ENCODE measurements at regions not wholly inside any gene's neighbourhood (a gene's known extent, or its start where the extent isn't known, plus 50 kb on each side); places are given as distances from the start of the nearest gene placed in this dataset.

DNA sequence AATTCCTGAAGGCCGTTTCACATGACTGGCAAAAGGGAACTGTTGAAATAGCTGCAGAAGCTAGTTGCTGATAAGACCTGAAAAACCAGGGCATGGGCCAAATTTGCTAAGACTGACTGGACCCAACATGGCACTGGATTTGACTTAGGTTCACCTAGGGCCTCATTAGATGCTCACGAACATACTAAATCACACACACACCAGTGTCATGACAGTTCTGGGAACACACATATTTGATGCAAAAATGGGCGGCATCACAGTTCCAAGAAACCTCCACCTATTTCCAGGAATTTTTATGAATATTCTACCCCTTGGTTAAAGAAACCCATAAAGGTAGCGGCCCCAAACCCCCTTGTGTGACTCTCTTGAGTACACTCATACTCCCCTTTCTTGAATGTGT lies 99.6 kb upstream of the OBI1 start:
- Histone ChIP-seq H3K9me3 (ENCODE audit: low read depth, low read length) (no peaks in the 10 kb centered on the region), H3K36me3 (ENCODE audit: insufficient read depth, low read length) (no peaks in the 10 kb centered on the region), H3K9ac (ENCODE audit: insufficient read length) (no peak overlapping the region), H3K27ac (no peak overlapping the region), H3K4me3 (no peak overlapping the region)
- DNase-seq (ENCODE audit: low read depth, low spot score), result no peak
- no peak for TF ChIP-seq FOXP2 (optimal IDR thresholded peaks at IDR 0.05; ENCODE audit: control extremely low read depth, extremely low read length, insufficient read depth)
- no peak for TF ChIP-seq POLR2AphosphoS5 (IDR thresholded peaks at IDR 0.05; ENCODE audit: borderline replicate concordance, low read depth, low read length)
- TF ChIP-seq EZH2 (IDR thresholded peaks at IDR 0.05), result no peak

- Histone ChIP-seq H3K4me3 (no peak overlapping the region), H3K27ac (no peak overlapping the region)
- TF ChIP-seq POLR2AphosphoS5 (IDR thresholded peaks at IDR 0.05; ENCODE audit: borderline replicate concordance, low read depth, low read length), result no peak
- no peak for TF ChIP-seq EZH2 (IDR thresholded peaks at IDR 0.05)
- no peak for TF ChIP-seq FOXP2 (optimal IDR thresholded peaks at IDR 0.05; ENCODE audit: control extremely low read depth, extremely low read length, insufficient read depth)
Observed at GRCh38 chr13:78753435-78753834, 94.5 kb upstream of the OBI1 start.

DNA sequence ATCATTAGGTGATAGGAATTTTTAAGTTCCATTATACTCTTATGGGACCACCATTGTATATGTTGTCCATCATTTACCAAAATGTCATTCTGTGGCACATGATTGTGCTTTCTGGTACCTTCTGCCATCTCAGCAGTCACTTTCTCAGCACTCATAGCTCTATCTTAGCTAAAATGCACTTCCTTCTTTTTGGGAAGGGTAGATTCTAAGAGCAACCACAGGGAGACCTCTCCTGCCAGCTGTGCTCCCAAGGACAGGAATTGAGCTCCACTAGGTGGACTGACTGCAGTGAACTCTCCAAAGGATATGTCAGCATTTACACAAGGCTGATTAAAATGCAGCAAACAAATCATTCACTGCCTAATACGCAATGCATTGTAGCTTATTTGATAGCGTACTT lies 91.8 kb upstream of the OBI1 start:
- Histone ChIP-seq H3K4me3 (no peak overlapping the region), H3K9ac (ENCODE audit: insufficient read length) (no peak overlapping the region), H3K36me3 (ENCODE audit: insufficient read depth, low read length) (no peaks in the 10 kb centered on the region), H3K27ac (no peak overlapping the region), H3K9me3 (ENCODE audit: low read depth, low read length) (no peaks in the 10 kb centered on the region)
- no peak for TF ChIP-seq POLR2AphosphoS5 (IDR thresholded peaks at IDR 0.05; ENCODE audit: borderline replicate concordance, low read depth, low read length)
- no peak for TF ChIP-seq FOXP2 (optimal IDR thresholded peaks at IDR 0.05; ENCODE audit: control extremely low read depth, extremely low read length, insufficient read depth)
- TF ChIP-seq EZH2 (IDR thresholded peaks at IDR 0.05), result no peak
- no peak for DNase-seq (ENCODE audit: low read depth, low spot score)

More at GRCh38 chr13:78753435-78753834, 94.5 kb upstream of the OBI1 start:
- no peak overlapping the region for H3K9ac ChIP-seq (ENCODE audit: insufficient read length)
- no peak for DNase-seq (ENCODE audit: low read depth, low spot score)
- no peaks in the 10 kb centered on the region for H3K36me3 ChIP-seq (ENCODE audit: insufficient read depth, low read length)
- H3K9me3 ChIP-seq (ENCODE audit: low read depth, low read length), result no peaks in the 10 kb centered on the region

DNA sequence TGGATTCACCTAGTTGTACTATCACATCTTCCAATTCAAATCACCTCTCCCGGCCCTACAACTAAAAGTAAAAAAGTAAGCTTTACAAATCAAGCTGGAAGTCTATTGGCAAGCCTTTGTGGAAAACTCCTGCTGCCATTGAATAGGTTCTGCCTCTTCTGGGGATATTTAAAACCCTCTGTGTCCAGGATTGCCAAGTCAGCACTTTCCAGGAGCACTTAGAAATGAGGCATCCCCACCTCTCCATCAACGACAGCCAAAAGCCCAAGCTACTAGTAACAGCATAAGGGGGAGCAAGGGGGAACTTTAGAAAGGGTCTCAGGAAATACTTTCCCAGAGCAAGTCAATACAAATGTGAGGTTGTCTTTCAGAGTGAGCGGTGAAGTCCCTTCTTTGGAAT lies 85.0 kb upstream of the OBI1 start:
- H3K27ac ChIP-seq, result no peak overlapping the region
- no peak for DNase-seq (ENCODE audit: low read depth, low spot score)
- TF ChIP-seq EZH2 (IDR thresholded peaks at IDR 0.05), result no peak
- no peak for TF ChIP-seq POLR2AphosphoS5 (IDR thresholded peaks at IDR 0.05; ENCODE audit: borderline replicate concordance, low read depth, low read length)
- no peak for TF ChIP-seq FOXP2 (optimal IDR thresholded peaks at IDR 0.05; ENCODE audit: control extremely low read depth, extremely low read length, insufficient read depth)
- no peaks in the 10 kb centered on the region for H3K9me3 ChIP-seq (ENCODE audit: low read depth, low read length)
- no peak overlapping the region for H3K9ac ChIP-seq (ENCODE audit: insufficient read length)
- H3K36me3 ChIP-seq (ENCODE audit: insufficient read depth, low read length), result no peaks in the 10 kb centered on the region
- no peak overlapping the region for H3K4me3 ChIP-seq

DNA sequence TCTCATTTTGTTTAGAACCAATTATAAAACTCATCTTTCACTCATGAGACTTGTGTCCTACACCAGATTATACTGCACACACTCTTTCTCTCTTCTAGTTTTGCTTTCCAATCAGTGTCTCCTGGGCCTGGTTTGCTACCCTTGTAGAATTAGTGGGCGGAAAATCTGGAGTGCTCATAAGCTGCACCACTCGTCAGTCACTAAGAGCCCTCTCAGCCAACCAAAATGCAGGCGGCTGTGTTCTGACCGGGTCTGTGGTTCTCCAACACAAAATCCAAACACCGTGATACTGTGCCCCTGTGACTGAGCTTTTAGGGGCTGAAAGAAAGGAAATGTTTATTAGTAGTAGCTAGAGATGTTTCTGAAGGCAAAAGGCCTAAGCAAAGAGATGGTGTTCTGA lies 83.7 kb upstream of the OBI1 start:
- TF ChIP-seq FOXP2 (optimal IDR thresholded peaks at IDR 0.05; ENCODE audit: control extremely low read depth, extremely low read length, insufficient read depth), result no peak
- TF ChIP-seq EZH2 (IDR thresholded peaks at IDR 0.05), result no peak
- TF ChIP-seq POLR2AphosphoS5 (IDR thresholded peaks at IDR 0.05; ENCODE audit: borderline replicate concordance, low read depth, low read length), result no peak
- DNase-seq (ENCODE audit: low read depth, low spot score), result no peak
- no peaks in the 10 kb centered on the region for H3K36me3 ChIP-seq (ENCODE audit: insufficient read depth, low read length)
- H3K9me3 ChIP-seq (ENCODE audit: low read depth, low read length), result no peaks in the 10 kb centered on the region
- H3K4me3 ChIP-seq, result no peak overlapping the region
- no peak overlapping the region for H3K27ac ChIP-seq
- H3K9ac ChIP-seq (ENCODE audit: insufficient read length), result no peak overlapping the region

DNA sequence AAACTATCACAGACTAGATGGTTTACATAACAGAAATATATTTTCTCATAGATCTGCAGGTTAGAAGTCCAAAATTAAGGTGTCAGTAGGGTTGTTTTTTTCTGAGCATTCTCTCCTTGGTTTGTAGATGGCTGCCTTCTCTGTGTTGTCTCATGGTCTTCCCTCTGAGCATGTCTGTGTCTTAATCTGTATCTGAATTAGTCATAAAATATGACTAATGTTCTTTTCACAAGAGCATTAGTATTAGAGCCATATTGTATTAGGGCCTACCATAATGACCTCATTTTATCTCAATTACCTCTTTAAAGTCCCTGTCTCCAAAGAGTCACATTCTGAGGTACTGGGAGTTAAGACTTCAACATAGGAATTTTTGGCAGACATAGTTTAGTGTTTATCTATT lies 77.2 kb upstream of the OBI1 start:
- H3K9ac ChIP-seq (ENCODE audit: insufficient read length), result no peak overlapping the region
- DNase-seq (ENCODE audit: low read depth, low spot score), result no peak
- no peak overlapping the region for H3K4me3 ChIP-seq
- no peaks in the 10 kb centered on the region for H3K9me3 ChIP-seq (ENCODE audit: low read depth, low read length)
- no peaks in the 10 kb centered on the region for H3K36me3 ChIP-seq (ENCODE audit: insufficient read depth, low read length)
- H3K27ac ChIP-seq, result no peak overlapping the region
- TF ChIP-seq EZH2 (IDR thresholded peaks at IDR 0.05) (no peak), POLR2AphosphoS5 (IDR thresholded peaks at IDR 0.05; ENCODE audit: borderline replicate concordance, low read depth, low read length) (no peak), FOXP2 (optimal IDR thresholded peaks at IDR 0.05; ENCODE audit: control extremely low read depth, extremely low read length, insufficient read depth) (no peak)

DNA sequence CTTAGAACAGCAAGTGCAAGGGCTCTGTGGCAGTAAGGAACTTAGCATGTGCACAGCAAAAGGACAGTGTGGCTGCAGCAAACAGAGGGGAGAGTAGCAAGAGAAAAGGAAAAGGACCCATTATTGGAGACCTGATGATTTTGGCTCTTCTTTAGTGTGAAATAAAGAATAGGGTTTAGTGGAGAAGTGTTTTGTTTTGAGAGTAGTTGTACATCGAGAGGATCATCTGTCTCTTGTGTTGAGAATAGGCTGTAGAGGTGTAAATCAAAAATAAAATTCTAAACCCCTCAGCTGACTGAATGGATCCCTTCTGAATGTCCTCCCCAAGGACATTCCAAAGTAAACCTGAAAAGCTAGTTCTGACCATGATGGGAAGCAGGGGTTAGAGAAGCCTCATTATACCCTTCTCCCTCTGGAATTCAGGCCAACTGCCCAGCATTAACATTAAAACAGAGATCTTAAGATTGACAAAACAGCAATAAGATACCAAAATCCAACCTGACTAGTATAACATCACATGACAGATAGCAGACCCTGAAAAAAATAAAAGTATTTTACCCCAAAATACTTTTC lies 73.6 kb upstream of the OBI1 start:
- Histone ChIP-seq H3K27ac (no peak overlapping the region), H3K36me3 (ENCODE audit: insufficient read depth, low read length) (no peaks in the 10 kb centered on the region), H3K4me3 (no peak overlapping the region), H3K9ac (ENCODE audit: insufficient read length) (no peak overlapping the region), H3K9me3 (ENCODE audit: low read depth, low read length) (no peaks in the 10 kb centered on the region)
- DNase-seq (ENCODE audit: low read depth, low spot score), result no peak
- no peak for TF ChIP-seq EZH2 (IDR thresholded peaks at IDR 0.05)
- no peak for TF ChIP-seq FOXP2 (optimal IDR thresholded peaks at IDR 0.05; ENCODE audit: control extremely low read depth, extremely low read length, insufficient read depth)
- no peak for TF ChIP-seq POLR2AphosphoS5 (IDR thresholded peaks at IDR 0.05; ENCODE audit: borderline replicate concordance, low read depth, low read length)

GRCh38 chr13:78722700-78723099 lies 63.7 kb upstream of the OBI1 start:
- Histone ChIP-seq H3K36me3 (ENCODE audit: insufficient read depth, low read length) (no peaks in the 10 kb centered on the region), H3K4me3 (peak overlapping the region; percentile 39; the same call in 1 of the 2 replicates), H3K9me3 (ENCODE audit: low read depth, low read length) (no peaks in the 10 kb centered on the region), H3K27ac (no peak overlapping the region), H3K9ac (ENCODE audit: insufficient read length) (no peak overlapping the region)
- TF ChIP-seq POLR2AphosphoS5 (IDR thresholded peaks at IDR 0.05; ENCODE audit: borderline replicate concordance, low read depth, low read length) (peak; percentile 67; the same call in 1 of the 2 replicates), FOXP2 (optimal IDR thresholded peaks at IDR 0.05; ENCODE audit: control extremely low read depth, extremely low read length, insufficient read depth) (no peak)
- peak; percentile 37 for DNase-seq (ENCODE audit: low read depth, low spot score)

GRCh38 chr13:78719367-78719766 lies 60.4 kb upstream of the OBI1 start:
- no peaks in the 10 kb centered on the region for H3K36me3 ChIP-seq (ENCODE audit: insufficient read depth, low read length)
- H3K9ac ChIP-seq (ENCODE audit: insufficient read length), result no peak overlapping the region
- no peak overlapping the region for H3K4me3 ChIP-seq
- H3K9me3 ChIP-seq (ENCODE audit: low read depth, low read length), result no peaks in the 10 kb centered on the region
- DNase-seq (ENCODE audit: low read depth, low spot score), result no peak
- no peak for TF ChIP-seq FOXP2 (optimal IDR thresholded peaks at IDR 0.05; ENCODE audit: control extremely low read depth, extremely low read length, insufficient read depth)
- H3K27ac ChIP-seq, result no peak overlapping the region
